GM19043 (cell line): ENCODE measurements at regions not wholly inside any gene's neighbourhood (a gene's known extent, or its start where the extent isn't known, plus 50 kb on each side); places are given as distances from the start of the nearest gene placed in this dataset.
"Not testable (repeated sequence)": the region's sequence is repeated elsewhere in the genome, so short reads cannot be mapped to it uniquely, and the experiment has no call there.

ENCODE experiments used
- ATAC-seq: cut with Tn5 transposase; IDR thresholded peaks from one replicate; pipeline ENCODE4 v1.9.1; 2021; ENCODE audit warnings: low read depth; ENCODE audit not compliant: unreplicated experiment

DNA sequence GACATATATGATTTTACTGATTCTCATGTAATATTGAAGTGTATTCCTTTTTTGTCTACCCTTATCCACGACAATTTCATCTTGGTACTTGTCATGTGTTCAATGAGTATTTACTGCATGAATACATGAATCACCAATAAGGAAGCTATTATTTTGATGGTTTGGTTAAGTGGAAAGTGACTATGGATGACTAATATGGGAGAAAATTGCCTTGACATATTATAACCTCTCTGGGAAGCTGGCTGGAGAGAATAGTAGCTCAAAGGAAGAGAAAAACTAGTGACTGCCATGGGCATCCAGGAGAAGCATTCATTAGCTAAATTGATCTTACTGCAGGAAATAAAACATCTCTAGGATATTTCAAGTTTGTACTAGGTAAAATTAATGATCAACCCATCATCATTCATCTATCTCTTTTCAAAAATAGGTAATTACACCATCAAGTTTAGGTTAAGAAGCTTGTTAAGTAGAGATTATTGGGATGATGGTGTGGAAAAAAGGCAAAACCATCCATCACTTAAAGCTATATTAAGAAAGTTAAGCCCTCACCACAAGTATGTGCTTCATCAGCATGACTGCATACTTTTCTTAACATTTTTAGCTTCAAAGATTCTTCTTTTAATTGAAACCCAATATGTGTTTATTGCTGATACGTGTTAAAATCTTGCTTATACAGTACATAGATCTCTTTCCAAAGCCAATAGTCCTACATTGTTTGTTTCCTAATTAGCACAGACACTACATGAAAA, 455.2 kb upstream of the ARPP21 start:
- ATAC-seq = no peak

DNA sequence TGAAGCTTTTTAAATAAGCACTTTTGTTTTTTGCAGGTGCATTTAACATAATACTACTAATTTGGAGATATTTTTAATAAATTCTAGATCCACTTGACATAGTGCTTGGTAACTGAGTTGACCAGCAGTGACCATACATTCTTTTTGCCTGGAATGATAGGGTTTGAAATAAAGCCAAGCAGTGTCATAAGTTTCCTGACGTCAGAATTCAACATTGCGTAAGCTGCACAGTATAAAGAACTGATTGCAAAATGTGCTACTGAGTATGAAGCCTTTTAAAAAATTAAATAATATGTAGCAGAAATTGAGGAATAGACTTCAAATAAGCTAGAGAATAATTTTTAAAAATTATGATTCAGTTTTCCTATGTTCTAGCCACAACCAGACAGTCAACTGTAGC, 454.6 kb upstream of the ARPP21 start:
- no peak for ATAC-seq

DNA sequence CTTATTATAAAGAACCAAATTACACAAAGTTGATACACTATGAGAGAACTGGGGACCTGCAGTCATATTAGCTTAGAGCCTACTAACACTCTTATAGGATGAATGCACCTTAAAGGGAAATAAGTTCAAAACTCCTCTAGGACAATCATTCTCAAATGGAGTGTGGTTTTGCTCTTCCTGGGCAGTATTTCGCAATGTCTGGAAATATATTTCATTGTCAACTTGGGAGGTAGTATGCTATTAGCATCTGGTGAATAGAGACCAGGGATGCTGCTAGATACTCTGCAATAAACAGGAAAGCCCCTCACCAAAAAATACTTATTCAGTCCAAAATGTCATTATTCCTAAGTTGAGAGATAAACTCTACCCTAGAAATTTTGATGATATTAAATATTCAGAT, 451.4 kb upstream of the ARPP21 start:
- no peak for ATAC-seq

DNA sequence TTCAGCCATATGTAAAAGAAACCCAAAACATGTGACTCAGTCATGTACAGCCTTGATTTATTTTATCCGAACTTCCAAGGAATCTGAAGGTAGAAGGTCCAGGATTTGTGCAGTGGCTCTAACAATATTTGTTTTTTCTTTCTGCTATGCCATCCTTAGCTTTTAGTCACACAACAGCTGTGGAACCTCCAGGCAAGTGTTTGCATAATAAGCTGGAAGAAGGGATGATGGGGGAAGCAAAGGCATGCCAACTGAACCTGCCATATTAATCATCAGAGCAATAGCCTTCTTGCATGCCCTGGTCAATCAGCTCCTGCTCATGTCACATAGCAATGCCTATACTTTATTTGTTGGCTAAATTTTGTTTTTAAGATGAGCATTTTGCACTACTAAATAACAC, 444.7 kb upstream of the ARPP21 start:
- no peak for ATAC-seq

DNA sequence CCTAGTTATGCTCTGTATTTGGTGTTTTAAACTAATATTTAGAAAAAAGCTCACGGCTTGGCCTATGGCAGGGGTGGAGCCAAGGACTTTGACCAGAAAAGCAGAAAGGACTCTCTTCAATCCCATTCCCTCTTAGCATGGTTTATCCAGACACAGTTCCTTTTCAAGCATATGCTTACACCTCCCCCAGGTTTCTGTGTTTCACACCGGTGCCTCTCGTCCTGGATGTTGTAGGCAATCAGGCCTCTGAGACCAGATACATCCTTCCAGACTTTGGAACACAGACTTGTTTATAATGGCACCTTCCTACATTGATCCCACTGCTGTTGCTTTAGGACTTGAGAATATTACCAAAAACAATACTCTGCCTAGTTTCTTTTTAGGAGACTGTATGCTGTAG, 440.5 kb upstream of the ARPP21 start:
- ATAC-seq = no peak

DNA sequence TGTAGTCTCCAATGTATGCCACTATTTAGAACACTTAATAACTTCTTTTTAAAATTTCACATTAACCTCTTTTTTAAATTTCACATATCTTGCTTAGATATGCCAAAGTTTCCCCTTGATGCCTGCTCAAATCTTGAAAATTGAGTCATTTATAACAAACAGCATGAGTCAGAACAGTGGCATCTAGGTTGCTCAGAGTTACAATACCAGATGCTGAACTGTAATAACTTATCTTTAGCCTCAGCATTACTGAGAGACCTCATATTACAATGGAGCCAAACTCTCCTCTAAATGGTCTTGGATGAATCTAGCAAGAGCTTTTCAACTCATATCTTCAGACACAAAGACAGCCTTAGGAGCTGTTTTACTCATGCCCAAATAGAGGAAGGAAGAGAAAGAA, 439.3 kb upstream of the ARPP21 start:
- no peak for ATAC-seq

DNA sequence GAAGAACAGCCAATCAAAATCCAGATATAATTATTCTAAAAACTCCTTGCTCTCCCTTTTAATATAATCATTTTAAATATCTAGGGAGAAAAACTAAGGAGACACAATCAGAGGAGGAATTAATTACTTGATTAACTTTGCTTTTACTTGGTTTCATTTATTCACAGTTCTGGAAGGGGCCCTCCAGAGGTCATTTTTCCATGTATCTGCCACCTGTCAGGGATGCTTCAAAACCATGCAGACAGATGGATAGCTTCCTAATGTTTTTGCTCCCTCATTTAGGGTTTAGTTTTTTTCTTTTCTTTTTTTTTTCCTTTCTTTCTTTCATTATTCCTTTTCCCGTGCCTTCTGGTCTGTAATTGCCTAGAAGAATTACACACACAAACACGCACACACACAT, 438.1 kb upstream of the ARPP21 start:
- no peak for ATAC-seq

DNA sequence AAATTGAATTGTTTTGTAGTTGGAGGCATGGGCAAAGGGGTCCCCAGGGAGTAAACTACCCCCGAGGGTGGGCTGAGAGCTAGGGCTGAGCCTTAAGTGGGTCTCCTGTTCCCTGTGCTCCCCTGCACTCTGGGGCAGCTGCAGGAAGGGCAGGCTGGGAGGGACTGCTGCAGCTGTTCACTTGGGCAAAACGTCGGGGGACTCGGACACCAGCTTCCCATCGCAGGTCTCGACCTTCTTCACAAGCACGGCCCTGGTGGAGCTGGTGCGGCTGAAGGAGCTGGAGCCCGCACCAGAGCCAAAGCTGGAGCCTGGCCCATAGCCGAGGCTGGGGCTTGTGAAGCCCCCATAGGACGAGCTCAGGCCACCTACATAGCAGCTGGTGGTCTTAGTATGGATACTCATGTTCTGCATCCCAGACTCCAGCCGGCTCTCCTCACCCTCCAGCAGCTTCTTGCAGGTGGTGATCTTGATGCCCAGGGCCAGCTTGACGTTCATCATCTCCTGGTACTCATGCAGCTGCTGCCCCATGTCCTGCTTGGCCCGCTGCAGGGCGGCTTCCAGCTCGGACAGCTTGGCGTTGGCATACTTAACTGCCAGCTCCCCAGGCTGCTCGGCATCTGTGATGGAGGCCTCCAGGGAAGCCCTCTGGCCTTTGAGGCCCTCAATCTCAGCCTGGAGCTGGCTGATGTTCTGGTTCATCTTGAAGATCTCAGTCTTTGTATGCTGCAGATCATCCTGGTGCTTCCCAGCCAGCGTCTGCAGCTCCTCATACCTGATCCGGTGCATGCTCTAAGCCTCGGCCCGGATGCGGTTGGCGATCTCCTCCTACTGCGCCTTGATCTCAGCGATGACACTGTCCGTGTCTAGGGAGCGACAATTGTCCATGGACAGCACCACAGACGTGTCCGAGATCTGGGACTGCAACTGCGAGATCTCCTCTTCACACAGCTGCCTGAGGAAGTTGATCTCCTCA, 423.5 kb upstream of the ARPP21 start:
- ATAC-seq = no peak

DNA sequence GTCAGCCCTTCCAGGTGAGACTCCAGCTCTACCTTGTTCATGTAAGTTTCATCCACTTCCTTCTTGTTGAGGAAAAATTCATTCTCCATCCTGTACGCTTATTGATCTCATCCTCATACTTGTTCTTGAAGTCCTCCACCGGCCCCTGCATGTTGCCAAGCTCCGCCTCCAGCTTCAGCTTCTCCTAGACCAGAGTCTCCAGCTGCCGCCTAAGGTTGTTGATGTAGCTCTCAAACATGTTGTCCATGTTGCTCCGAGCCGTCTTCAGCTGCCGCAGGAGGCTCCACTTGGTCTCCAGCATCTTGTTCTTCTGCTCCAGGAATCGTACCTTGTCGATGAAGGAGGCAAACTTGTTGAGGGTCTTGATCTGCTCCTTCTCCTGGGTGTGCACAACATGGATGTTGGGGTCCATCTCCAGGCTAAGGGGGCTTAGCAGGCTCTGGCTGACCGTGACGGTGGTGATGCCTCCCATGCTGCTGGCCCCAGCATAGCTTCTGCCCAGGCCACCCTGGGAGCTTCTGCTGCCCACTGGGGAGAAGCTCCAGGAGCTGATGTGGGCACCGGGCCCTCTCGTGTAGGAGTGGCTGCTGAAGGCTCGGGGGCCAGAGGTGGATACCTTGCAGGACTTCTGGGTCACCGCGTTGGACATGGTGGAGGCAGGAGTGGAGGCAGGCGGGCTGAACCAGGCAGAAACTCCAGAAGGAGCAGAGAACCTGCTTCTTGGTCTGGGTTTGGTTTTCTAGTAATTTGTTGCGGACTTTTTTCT, 422.6 kb upstream of the ARPP21 start:
- ATAC-seq = no peak

DNA sequence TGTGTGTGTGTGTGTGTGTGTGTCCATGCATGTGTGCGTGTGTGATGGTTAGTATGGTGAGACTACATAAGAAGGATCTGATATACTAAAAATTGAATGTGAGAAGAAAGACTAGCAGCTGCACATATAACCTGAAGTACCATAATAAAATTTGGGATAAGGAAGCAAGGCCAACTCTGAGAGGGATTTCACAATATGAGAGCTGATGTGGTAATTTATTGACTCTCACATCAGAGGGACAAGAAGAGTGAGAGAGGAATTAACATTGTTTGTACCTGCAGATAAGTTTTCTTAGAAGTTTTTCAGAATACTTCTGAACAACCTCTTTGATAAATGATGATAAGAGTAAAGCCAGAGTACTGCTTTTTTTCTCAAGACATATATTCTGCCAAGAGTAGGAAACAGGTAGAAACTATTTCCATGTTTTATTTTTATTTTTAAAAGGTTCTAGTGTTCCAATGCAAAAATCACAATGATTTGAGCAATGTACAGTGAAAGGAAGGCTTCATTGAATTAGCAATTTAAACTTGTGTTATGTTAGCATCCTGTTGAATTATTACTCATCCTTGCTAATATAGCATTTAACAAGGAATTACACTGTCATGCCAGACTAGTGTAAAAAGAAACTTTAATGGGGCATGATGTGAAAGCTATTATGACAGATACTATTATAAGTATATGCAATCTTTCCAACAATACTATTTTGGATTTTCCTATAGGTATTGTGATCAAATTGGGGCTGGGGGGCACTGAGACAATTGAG, 415.5 kb upstream of the ARPP21 start:
- no peak for ATAC-seq

DNA sequence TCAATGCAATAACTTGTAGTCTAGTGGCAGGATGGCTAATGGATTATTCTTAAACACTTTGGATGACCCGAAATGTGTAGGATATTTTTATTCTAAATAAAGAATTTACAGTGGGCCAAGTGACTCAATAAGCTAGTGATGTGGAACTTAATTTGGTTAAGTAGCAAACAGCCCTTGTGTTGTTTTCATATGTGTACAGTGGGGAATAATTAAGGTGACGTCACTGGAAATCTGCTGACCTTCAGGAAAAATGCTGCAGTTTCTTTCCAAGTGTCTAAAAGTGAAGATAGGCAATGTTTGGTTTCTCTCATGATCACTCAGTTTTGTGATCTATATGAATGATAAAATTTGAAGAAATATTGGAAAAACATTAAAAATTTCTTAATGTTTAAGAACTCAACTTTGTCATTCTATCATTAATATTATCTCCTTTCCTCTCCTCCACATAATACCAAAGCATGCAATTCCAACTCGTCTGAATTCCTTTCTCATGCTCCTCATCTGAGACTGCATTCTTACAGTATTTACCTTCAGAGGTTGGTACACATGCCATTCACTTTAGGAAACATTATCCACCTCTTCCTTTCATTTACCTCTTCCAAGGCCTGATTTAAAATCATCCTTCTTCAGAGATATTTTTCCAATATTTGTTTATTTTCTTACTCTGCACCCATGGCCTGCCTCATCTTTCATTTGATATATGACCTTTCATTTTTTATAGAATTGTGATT, 414.6 kb upstream of the ARPP21 start:
- ATAC-seq = no peak

DNA sequence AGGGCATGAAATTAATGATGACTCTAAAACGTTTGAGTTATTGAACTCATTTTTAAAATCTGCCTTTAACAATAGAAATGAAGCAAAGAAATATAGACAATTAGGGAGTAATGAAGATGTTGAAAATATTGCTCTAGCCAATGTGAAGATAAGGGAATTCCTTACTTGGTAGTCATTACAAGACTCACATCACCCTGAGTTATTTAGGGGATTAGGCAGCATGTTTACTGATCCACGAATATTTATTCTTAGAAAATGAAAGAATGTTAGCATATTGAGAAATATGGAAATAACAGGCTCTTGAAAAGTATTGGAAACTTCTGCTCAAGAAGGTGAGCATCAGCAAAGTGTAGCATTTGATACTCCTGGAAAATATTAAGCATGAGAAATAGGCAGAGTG, 398.1 kb upstream of the ARPP21 start:
- no peak for ATAC-seq

DNA sequence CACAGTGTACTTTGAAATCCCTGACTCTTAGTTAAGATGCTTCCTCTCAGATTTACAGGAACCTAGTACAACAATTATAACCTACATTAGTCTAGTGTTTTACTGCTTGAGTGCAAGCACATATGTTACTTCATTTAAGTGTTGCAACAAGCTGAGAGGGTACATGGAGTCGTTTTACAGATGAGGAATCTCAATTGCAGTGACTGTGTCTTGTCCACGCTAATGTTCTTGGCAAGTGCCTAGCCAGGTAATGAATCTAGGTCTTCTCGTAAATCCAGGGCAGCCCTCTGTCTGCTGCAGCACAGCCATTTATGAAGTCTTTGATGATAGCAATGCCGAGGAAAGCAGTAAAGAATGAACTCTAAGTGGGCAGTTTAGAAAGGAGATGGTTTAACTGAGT, 384.4 kb upstream of the ARPP21 start:
- ATAC-seq = no peak

DNA sequence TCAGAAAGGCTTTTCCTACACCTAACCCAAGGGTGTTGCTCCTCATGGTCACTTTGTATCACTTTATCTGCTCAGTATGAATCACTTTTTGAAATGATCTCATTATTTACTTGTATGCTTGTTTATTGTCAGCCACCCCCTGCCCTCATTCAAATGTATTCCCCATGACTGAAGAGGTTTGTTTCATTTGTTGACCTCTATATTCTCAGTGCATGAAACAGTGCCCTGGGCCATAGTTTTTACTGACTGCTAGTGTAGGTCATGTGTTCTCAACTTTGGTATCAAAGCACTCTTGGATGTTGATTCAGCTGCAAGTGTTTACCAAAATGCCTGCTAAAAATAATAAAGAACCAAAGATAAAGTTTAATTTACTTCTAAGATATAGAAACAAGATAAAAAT, 381.7 kb upstream of the ARPP21 start:
- ATAC-seq = no peak

DNA sequence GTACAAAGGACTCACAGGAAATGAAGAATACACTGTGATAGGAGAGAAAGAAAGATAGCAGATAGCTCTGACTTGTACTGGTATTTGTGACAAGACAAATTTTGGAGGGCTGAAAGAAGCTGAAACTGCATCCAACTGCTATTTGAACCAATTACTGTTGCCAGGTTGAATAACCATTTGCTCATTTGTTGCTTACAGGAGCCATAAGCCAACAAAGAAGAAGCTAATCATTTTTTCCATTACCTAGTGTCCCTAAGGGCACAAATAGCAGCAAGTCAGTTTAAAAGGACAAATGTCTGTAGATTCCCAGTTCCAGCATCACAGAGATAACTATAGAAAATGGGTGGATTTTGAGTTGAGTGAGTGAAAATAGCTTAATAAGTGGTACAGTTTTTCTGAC, 376.9 kb upstream of the ARPP21 start:
- no peak for ATAC-seq

DNA sequence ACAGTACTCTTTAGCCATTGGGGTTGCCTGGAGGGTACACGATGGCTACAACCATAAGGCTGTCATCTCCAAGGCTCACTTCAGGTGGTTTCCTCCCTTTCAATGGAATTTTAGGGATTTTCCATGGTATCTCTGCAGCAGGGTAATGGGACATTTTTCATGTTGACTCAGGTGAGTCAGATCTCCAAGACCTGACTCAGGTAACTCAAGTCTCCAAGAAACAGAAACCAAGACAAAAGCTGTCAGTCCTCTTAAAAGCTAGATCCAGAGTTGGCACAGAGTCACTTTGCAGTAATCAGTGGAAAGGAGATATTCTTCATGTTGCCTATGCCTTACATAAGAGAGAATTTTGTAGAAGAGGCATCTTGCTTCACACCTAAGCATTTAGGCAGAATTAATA, 375.8 kb upstream of the ARPP21 start:
- ATAC-seq = no peak

DNA sequence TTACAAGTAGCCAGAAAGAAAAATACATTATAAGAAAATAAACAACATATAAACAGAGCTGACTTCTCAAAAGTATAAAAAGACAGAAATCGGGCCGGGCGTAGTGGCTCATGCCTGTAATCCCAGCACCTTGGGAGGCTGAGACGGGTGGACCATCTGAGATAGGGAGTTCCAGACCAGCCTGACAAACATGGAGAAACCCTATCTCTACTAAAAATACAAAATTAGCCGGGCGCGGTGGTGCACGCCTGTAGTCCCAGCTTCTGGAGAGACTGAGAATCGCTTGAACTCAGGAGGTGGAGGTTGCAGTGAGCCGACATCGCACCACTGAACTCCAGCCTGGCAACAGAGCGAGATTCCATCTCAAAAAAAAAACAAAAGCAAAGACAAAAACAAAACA, 373.3 kb upstream of the ARPP21 start:
- ATAC-seq = not testable (repeated sequence)

DNA sequence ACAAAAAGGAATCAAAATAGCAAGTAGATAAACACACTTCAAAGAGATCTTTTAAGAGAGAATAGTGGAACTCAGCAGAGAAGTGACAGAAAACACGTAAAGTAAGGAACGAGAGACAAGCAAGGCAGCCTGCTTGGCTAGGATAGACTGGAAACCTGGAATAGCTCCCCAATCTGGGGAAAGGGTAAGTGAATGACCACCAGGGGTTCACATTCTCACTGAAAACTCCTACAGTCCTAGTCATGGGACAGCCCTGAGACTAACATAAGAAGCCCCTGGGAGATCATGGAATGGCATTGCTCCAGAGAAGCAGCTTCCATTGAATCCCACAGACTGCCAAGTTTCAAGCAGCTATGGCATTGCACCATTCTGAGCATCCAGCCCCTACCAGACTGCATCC, 363.6 kb upstream of the ARPP21 start:
- no peak for ATAC-seq

DNA sequence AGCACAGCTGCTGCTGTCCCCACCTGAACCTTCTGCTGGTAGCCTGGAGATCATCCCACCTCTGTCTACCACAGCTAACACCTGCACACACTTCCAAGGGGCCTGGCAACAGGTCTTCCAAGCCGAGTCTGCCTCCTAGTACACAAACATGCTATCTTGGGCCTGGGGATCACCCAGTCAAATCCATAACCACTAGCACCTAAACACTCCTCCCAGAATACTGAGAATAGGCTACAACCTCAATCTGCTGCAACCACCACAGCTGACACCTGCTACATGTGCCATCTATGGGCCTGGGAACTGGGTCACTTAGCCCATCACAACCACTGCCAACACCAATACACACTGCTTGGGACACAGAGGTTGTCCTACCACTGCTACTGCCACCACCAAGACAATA, 362.8 kb upstream of the ARPP21 start:
- ATAC-seq = no peak
